ENCODE measurements at regions not wholly inside any gene's neighbourhood (a gene's known extent, or its start where the extent isn't known, plus 50 kb on each side); places are given as distances from the start of the nearest gene placed in this dataset.
"Not testable (repeated sequence)": the region's sequence is repeated elsewhere in the genome, so short reads cannot be mapped to it uniquely, and the experiment has no call there.

GRCh38 chr2:16437189-16437588 lies 228.4 kb downstream of the CYRIA start:
- DNase-seq (ENCODE audit: low read depth), result no peak
- in situ Hi-C loops (cut with HindIII; ENCODE audit: low pct_unique_long_range_greater_than_20kb, low sequenced_read_pairs), result no loop called here

- DNase-seq (ENCODE audit: low read depth), result no peak
- in situ Hi-C loops (cut with HindIII; ENCODE audit: low pct_unique_long_range_greater_than_20kb, low sequenced_read_pairs), result no loop called here
Measured at GRCh38 chr2:16434393-16434792, 231.2 kb downstream of the CYRIA start.

- DNase-seq (ENCODE audit: low read depth), result no peak
- in situ Hi-C loops (cut with HindIII; ENCODE audit: low pct_unique_long_range_greater_than_20kb, low sequenced_read_pairs), result no loop called here
Measured at GRCh38 chr2:16430846-16431245, 234.8 kb downstream of the CYRIA start.

- in situ Hi-C loops (cut with HindIII; ENCODE audit: low pct_unique_long_range_greater_than_20kb, low sequenced_read_pairs), result no loop called here
- no peak for DNase-seq (ENCODE audit: low read depth)
Measured at GRCh38 chr2:16429431-16430145, 236.0 kb downstream of the CYRIA start.

- no peak for DNase-seq (ENCODE audit: low read depth)
- in situ Hi-C loops (cut with HindIII; ENCODE audit: low pct_unique_long_range_greater_than_20kb, low sequenced_read_pairs), result no loop called here
Measured at GRCh38 chr2:16429002-16429401, 236.6 kb downstream of the CYRIA start.

- in situ Hi-C loops (cut with HindIII; ENCODE audit: low pct_unique_long_range_greater_than_20kb, low sequenced_read_pairs), result no loop called here
- DNase-seq (ENCODE audit: low read depth), result peak; percentile 71
Measured at GRCh38 chr2:16425462-16426336, 239.9 kb downstream of the CYRIA start.

- in situ Hi-C loops (cut with HindIII; ENCODE audit: low pct_unique_long_range_greater_than_20kb, low sequenced_read_pairs), result no loop called here
- no peak for DNase-seq (ENCODE audit: low read depth)
Measured at GRCh38 chr2:16420421-16420820, 245.2 kb downstream of the CYRIA start.

GRCh38 chr2:16417726-16418125 lies 247.9 kb downstream of the CYRIA start:
- in situ Hi-C loops (cut with HindIII; ENCODE audit: low pct_unique_long_range_greater_than_20kb, low sequenced_read_pairs), result no loop called here
- DNase-seq (ENCODE audit: low read depth), result no peak

GRCh38 chr2:16416651-16417050 lies 249.0 kb downstream of the CYRIA start:
- in situ Hi-C loops (cut with HindIII; ENCODE audit: low pct_unique_long_range_greater_than_20kb, low sequenced_read_pairs), result no loop called here
- DNase-seq (ENCODE audit: low read depth), result no peak

- DNase-seq (ENCODE audit: low read depth); in situ Hi-C loops (cut with HindIII; ENCODE audit: low pct_unique_long_range_greater_than_20kb, low sequenced_read_pairs): not testable (repeated sequence)
Measured at GRCh38 chr2:16415861-16416260, 249.8 kb downstream of the CYRIA start.

GRCh38 chr2:16413947-16414346 lies 251.7 kb downstream of the CYRIA start:
- no peak for DNase-seq (ENCODE audit: low read depth)
- in situ Hi-C loops (cut with HindIII; ENCODE audit: low pct_unique_long_range_greater_than_20kb, low sequenced_read_pairs), result no loop called here

GRCh38 chr2:16413285-16413684 lies 252.3 kb downstream of the CYRIA start:
- no peak for DNase-seq (ENCODE audit: low read depth)

GRCh38 chr2:16412321-16413030 lies 253.2 kb downstream of the CYRIA start:
- no peak for DNase-seq (ENCODE audit: low read depth)
- in situ Hi-C loops (cut with HindIII; ENCODE audit: low pct_unique_long_range_greater_than_20kb, low sequenced_read_pairs), result no loop called here

More at GRCh38 chr2:16413285-16413684, 252.3 kb downstream of the CYRIA start:
- in situ Hi-C loops (cut with HindIII; ENCODE audit: low pct_unique_long_range_greater_than_20kb, low sequenced_read_pairs), result no loop called here

- in situ Hi-C loops (cut with HindIII; ENCODE audit: low pct_unique_long_range_greater_than_20kb, low sequenced_read_pairs), result no loop called here
- no peak for DNase-seq (ENCODE audit: low read depth)
Measured at GRCh38 chr2:16411788-16412187, 253.8 kb downstream of the CYRIA start.

GRCh38 chr2:16409849-16410248 lies 255.8 kb downstream of the CYRIA start:
- in situ Hi-C loops (cut with HindIII; ENCODE audit: low pct_unique_long_range_greater_than_20kb, low sequenced_read_pairs), result no loop called here
- DNase-seq (ENCODE audit: low read depth), result no peak

- no peak for DNase-seq (ENCODE audit: low read depth)
- in situ Hi-C loops (cut with HindIII; ENCODE audit: low pct_unique_long_range_greater_than_20kb, low sequenced_read_pairs), result no loop called here
Measured at GRCh38 chr2:16409006-16409390, 256.6 kb downstream of the CYRIA start.

- DNase-seq (ENCODE audit: low read depth), result no peak
- in situ Hi-C loops (cut with HindIII; ENCODE audit: low pct_unique_long_range_greater_than_20kb, low sequenced_read_pairs), result no loop called here
Measured at GRCh38 chr2:16408331-16409005, 257.2 kb downstream of the CYRIA start.

GRCh38 chr2:16407358-16407757 lies 258.3 kb downstream of the CYRIA start:
- DNase-seq (ENCODE audit: low read depth), result no peak
- in situ Hi-C loops (cut with HindIII; ENCODE audit: low pct_unique_long_range_greater_than_20kb, low sequenced_read_pairs), result no loop called here
